Sigmoid colon (tissue), 6 donors: ENCODE measurements at regions not wholly inside any gene's neighbourhood (a gene's known extent, or its start where the extent isn't known, plus 50 kb on each side); places are given as distances from the start of the nearest gene placed in this dataset.

Experiments used
- DNase-seq: peaks from one replicate; pipeline ENCODE4 v3.0.0-alpha.2; 2019
- H3K27ac ChIP-seq, 4 donors: fragments of 200-600 bp; sonication (generic); one replicate each; pipeline ENCODE4 v1.5.1; 2016 to 2019; ENCODE audit warnings: mild to moderate bottlenecking in 1 of 4
- H3K27me3 ChIP-seq, 3 donors: fragments of 200-600 bp; sonication (generic); one replicate each; pipeline ENCODE4 v1.5.1; 2019; ENCODE audit warnings: mild to moderate bottlenecking in 1 of 3
- H3K36me3 ChIP-seq, 4 donors: fragments of 200-600 bp; sonication (generic); one replicate each; pipeline ENCODE4 v1.5.1; 2016 to 2019
- H3K4me1 ChIP-seq, 4 donors: fragments of 200-600 bp; sonication (generic); one replicate each; pipeline ENCODE4 v1.5.1; 2017 to 2019
- H3K4me3 ChIP-seq, 4 donors: fragments of 200-600 bp; sonication (generic); one replicate each; pipeline ENCODE4 v1.5.1; 2017 to 2019; ENCODE audit warnings: mild to moderate bottlenecking in 2 of 4, moderate library complexity in 1 of 4
- H3K9me3 ChIP-seq, 4 donors: fragments of 200-600 bp in 3 of 4; sonication (generic) in 3 of 4; one replicate each; pipeline versions ENCODE4 v1.5.1 to v1.6.1; 2013 to 2019
- CTCF ChIP-seq, 4 experiments: fragments of 450-650 bp in 3 of 4; fragments of 200-600 bp in 1 of 4; IDR thresholded peaks; one replicate each; pipeline ENCODE4 v1.5.1; 2016 to 2019; ENCODE audit warnings: antibody characterized with exemption in 4 of 4, mild to moderate bottlenecking in 3 of 4, moderate library complexity in 2 of 4
- EP300 ChIP-seq, 4 donors: sonication (generic); formaldehyde crosslinking; IDR thresholded peaks; one replicate each; pipeline ENCODE4 v1.6.1; 2017; ENCODE audit warnings: antibody characterized with exemption in 4 of 4
- POLR2A ChIP-seq, 2 donors: fragments of 450-650 bp; IDR thresholded peaks; one replicate each; pipeline ENCODE4 v1.6.1; 2016; ENCODE audit warnings: antibody characterized with exemption in 2 of 2, mild to moderate bottlenecking in 2 of 2, moderate library complexity in 2 of 2
- POLR2AphosphoS5 ChIP-seq, 4 donors: sonication (generic); formaldehyde crosslinking; IDR thresholded peaks; one replicate each; pipeline ENCODE4 v1.6.1; 2017; ENCODE audit warnings: antibody characterized with exemption in 4 of 4
- WGBS, 2 donors: extraction: QIAGEN DNeasy Blood & Tissue Kit; methylation state at CpG; one replicate each; pipeline ENCODE4 v1.1.7; 2013; 5-methylcytosine and 5-hydroxymethylcytosine counted together
- intact Hi-C: fragments of 100-400 bp; cut with DNase I; formaldehyde crosslinking; loops from one replicate; pipeline ENCODE4 v1.15.1; 2023
- donor health status: healthy with polysubstance abuse.
- donor health status: healthy.

GRCh38 chr3:101095693-101096430, 102.6 kb upstream of the ABI3BP start:
- Histone ChIP-seq H3K9me3 (no peaks in the 10 kb centered on the region), H3K36me3 (no peaks in the 10 kb centered on the region), H3K4me1 (peaks cover 0 to 13% (median 7%) of the 10 kb centered on the region in 4 donors), H3K27ac (peak overlapping the region in 1 of 4 donors; percentile 3), H3K27me3 (no peaks in the 10 kb centered on the region), H3K4me3 (no peak overlapping the region)
- intact Hi-C loops = no loop called here
- DNase-seq = no peak
- 75 to 91% methylated on average over 5 of the region's 5 CpGs for WGBS, 2 donors
- no peak for TF ChIP-seq CTCF (IDR thresholded peaks at IDR 0.05)
- no peak for TF ChIP-seq POLR2A (IDR thresholded peaks at IDR 0.05)
- no peak for TF ChIP-seq EP300 (IDR thresholded peaks at IDR 0.05)
- TF ChIP-seq POLR2AphosphoS5 (IDR thresholded peaks at IDR 0.05) = no peak

- WGBS, 2 donors = 83 to 88% methylated on average over 3 of the region's 3 CpGs
- no peak overlapping the region for H3K4me3 ChIP-seq
- DNase-seq = no peak
- H3K36me3 ChIP-seq = no peaks in the 10 kb centered on the region
- peaks cover 0 to 13% (median 7%) of the 10 kb centered on the region in 4 donors for H3K4me1 ChIP-seq
- H3K27ac ChIP-seq = no peak overlapping the region
- no peaks in the 10 kb centered on the region for H3K27me3 ChIP-seq
- no peak for TF ChIP-seq POLR2A (IDR thresholded peaks at IDR 0.05)
- TF ChIP-seq EP300 (IDR thresholded peaks at IDR 0.05) = no peak
- no peak for TF ChIP-seq POLR2AphosphoS5 (IDR thresholded peaks at IDR 0.05)
- no peak for TF ChIP-seq CTCF (IDR thresholded peaks at IDR 0.05)
- intact Hi-C loops = no loop called here
- H3K9me3 ChIP-seq = no peaks in the 10 kb centered on the region
Observed at GRCh38 chr3:101091489-101091888, 98.3 kb upstream of the ABI3BP start.

- TF ChIP-seq POLR2AphosphoS5 (IDR thresholded peaks at IDR 0.05) (no peak), POLR2A (IDR thresholded peaks at IDR 0.05) (no peak), EP300 (IDR thresholded peaks at IDR 0.05) (no peak), CTCF (IDR thresholded peaks at IDR 0.05) (no peak)
- 89 to 95% methylated on average over 1 of the region's 1 CpG for WGBS, 2 donors
- H3K4me3 ChIP-seq = no peak overlapping the region
- no peaks in the 10 kb centered on the region for H3K27me3 ChIP-seq
- no peak overlapping the region for H3K27ac ChIP-seq
- peaks cover 0 to 16% (median 8%) of the 10 kb centered on the region in 4 donors for H3K4me1 ChIP-seq
- DNase-seq = no peak
- H3K36me3 ChIP-seq = no peaks in the 10 kb centered on the region
- intact Hi-C loops = no loop called here
- H3K9me3 ChIP-seq = no peaks in the 10 kb centered on the region
Observed at GRCh38 chr3:101085752-101086151, 92.5 kb upstream of the ABI3BP start.

- no peak overlapping the region for H3K4me3 ChIP-seq
- no peaks in the 10 kb centered on the region for H3K27me3 ChIP-seq
- TF ChIP-seq POLR2AphosphoS5 (IDR thresholded peaks at IDR 0.05) = no peak
- TF ChIP-seq EP300 (IDR thresholded peaks at IDR 0.05) = no peak
- no peak for TF ChIP-seq CTCF (IDR thresholded peaks at IDR 0.05)
- no peak for TF ChIP-seq POLR2A (IDR thresholded peaks at IDR 0.05)
- no peaks in the 10 kb centered on the region for H3K36me3 ChIP-seq
- no peak for DNase-seq
- H3K4me1 ChIP-seq = peaks cover 0 to 16% (median 9%) of the 10 kb centered on the region in 4 donors
- WGBS, 2 donors = 36 to 60% methylated on average over 1 of the region's 1 CpG
- intact Hi-C loops = no loop called here
- no peaks in the 10 kb centered on the region for H3K9me3 ChIP-seq
- no peak overlapping the region for H3K27ac ChIP-seq
Observed at GRCh38 chr3:101084404-101084803, 91.2 kb upstream of the ABI3BP start.

GRCh38 chr3:101081999-101082398, 88.8 kb upstream of the ABI3BP start:
- no peak for DNase-seq
- Histone ChIP-seq H3K27ac (peak overlapping the region in 1 of 4 donors; percentile 10), H3K4me1 (peaks cover 0 to 16% (median 11%) of the 10 kb centered on the region in 4 donors), H3K36me3 (no peaks in the 10 kb centered on the region), H3K9me3 (no peaks in the 10 kb centered on the region), H3K27me3 (no peaks in the 10 kb centered on the region), H3K4me3 (no peak overlapping the region)
- TF ChIP-seq POLR2AphosphoS5 (IDR thresholded peaks at IDR 0.05) (peak in 2 of 4 donors; percentile 18 to 29), POLR2A (IDR thresholded peaks at IDR 0.05) (no peak), EP300 (IDR thresholded peaks at IDR 0.05) (no peak)
- intact Hi-C loops = no loop called here
